ENCODE measurements at regions not wholly inside any gene's neighbourhood (a gene's known extent, or its start where the extent isn't known, plus 50 kb on each side); places are given as distances from the start of the nearest gene placed in this dataset.

GRCh38 chr9:14962193-14962882, 52.1 kb upstream of the FREM1 start:
- ATAC-seq: no peak
- no peak overlapping the region for H3K4me3 Mint-ChIP-seq
- no peaks in the 10 kb centered on the region for H3K27me3 ChIP-seq (ENCODE audit: insufficient read depth)
- H3K27ac Mint-ChIP-seq: no peak overlapping the region
- DNase-seq (ENCODE audit: low spot score): no peak
- H3K36me3 Mint-ChIP-seq (ENCODE audit: low read depth): no peaks in the 10 kb centered on the region
- H2AFZ ChIP-seq: no peak overlapping the region
- no peak overlapping the region for H3K4me3 ChIP-seq
- no peaks in the 10 kb centered on the region for H3K79me2 ChIP-seq (replicated peaks; ENCODE audit: insufficient read depth)
- H3F3A ChIP-seq (replicated peaks; ENCODE audit: low read depth): no peaks in the 10 kb centered on the region
- no peaks in the 10 kb centered on the region for H3K4me1 ChIP-seq (ENCODE audit: insufficient read depth)
- no peaks in the 10 kb centered on the region for H3K36me3 ChIP-seq (ENCODE audit: insufficient read depth)
- H3K27me3 Mint-ChIP-seq (ENCODE audit: insufficient read depth, low read depth, poor library complexity): no peaks in the 10 kb centered on the region
- no peak overlapping the region for H3K4me2 ChIP-seq
- H3K9me2 ChIP-seq (ENCODE audit: insufficient read depth): no peaks in the 10 kb centered on the region; the same call in 1 of the 2 replicates
- H3K27ac ChIP-seq (ENCODE audit: low read depth): no peak overlapping the region
- H3K9me3 Mint-ChIP-seq: no peaks in the 10 kb centered on the region
- H3K4me1 Mint-ChIP-seq: peaks cover 2% of the 10 kb centered on the region; the same call in 1 of the 3 replicates
- TF ChIP-seq CREB1 (CRISPR knock-in tag; IDR thresholded peaks at IDR 0.05; ENCODE audit: low read depth): no peak
- TF ChIP-seq JUNB (IDR thresholded peaks at IDR 0.05; ENCODE audit: unreplicated experiment): no peak
- TF ChIP-seq STAT1 (IDR thresholded peaks at IDR 0.05; ENCODE audit: unreplicated experiment): no peak
- TF ChIP-seq ZNF114 (CRISPR knock-in tag; IDR thresholded peaks at IDR 0.05): no peak
- TF ChIP-seq NANOG (IDR thresholded peaks at IDR 0.05; ENCODE audit: borderline replicate concordance): no peak
- no peak for TF ChIP-seq REST (IDR thresholded peaks at IDR 0.05; ENCODE audit: unreplicated experiment)
- no peak for TF ChIP-seq CTCF (conservative IDR thresholded peaks at IDR 0.05; ENCODE audit: low read depth in 2 of 2)
- no peak for TF ChIP-seq EZH2 (IDR thresholded peaks at IDR 0.05; ENCODE audit: low read depth, unreplicated experiment)
- TF ChIP-seq POLR2AphosphoS5 (IDR thresholded peaks at IDR 0.05; ENCODE audit: low read depth): no peak
- TF ChIP-seq ETS1 (IDR thresholded peaks at IDR 0.05): no peak
- no peak for TF ChIP-seq ZNF462 (CRISPR knock-in tag; IDR thresholded peaks at IDR 0.05)
- no peak for TF ChIP-seq ZNF331 (CRISPR knock-in tag; IDR thresholded peaks at IDR 0.05; ENCODE audit: low read depth)
- TF ChIP-seq EZH2phosphoT487 (IDR thresholded peaks at IDR 0.05; ENCODE audit: unreplicated experiment): no peak
- H4K20me1 ChIP-seq (replicated peaks; ENCODE audit: insufficient read depth): no peaks in the 10 kb centered on the region

Measured in GM23338 (cell line).